Endothelial cell of umbilical vein (primary cell): ENCODE measurements at regions not wholly inside any gene's neighbourhood (a gene's known extent, or its start where the extent isn't known, plus 50 kb on each side); places are given as distances from the start of the nearest gene placed in this dataset.

Source experiments
- BruUV-seq: library from RNA; stranded (reverse); fragments of 400-500 nt; replicated peaks from 2 replicates; lab custom pipeline; 2021; lab: Mats Ljungman, UMichigan
- CTCF ChIA-PET: fragments of 300-600, 350-600 bp; sonication (Branson Sonifier 250); formaldehyde crosslinking; loops from one replicate; lab custom pipeline; 2021; ENCODE audit warnings: antibody characterized with exemption, inconsistent platforms; lab: Charles Lee
- POLR2A ChIA-PET: fragments of 300-600, 350-600 bp; sonication (Branson Sonifier 250); formaldehyde crosslinking; loops from one replicate; lab custom pipeline; 2021; ENCODE audit warnings: antibody characterized with exemption, inconsistent platforms; lab: Charles Lee
- DNase-seq: peaks from one replicate; pipeline ENCODE4 v3.0.0-alpha.2; 2011; ENCODE audit warnings: low read depth, low spot score
- FAIRE-seq: peaks from 2 replicates; lab custom pipeline; 2011; peaks lifted over from hg19 to GRCh38; lab: Jason Lieb, UNC
- H2AFZ ChIP-seq: 2 replicates; pipeline ENCODE4 v1.6.0; 2012; ENCODE audit warnings: low read depth, low read length, control low read depth, inconsistent platforms
- H3K27ac ChIP-seq: 2 replicates; pipeline ENCODE4 v1.5.1; 2011; ENCODE audit warnings: low read depth, mild to moderate bottlenecking, control low read depth, low read length, moderate library complexity; ENCODE audit not compliant: insufficient read depth
- H3K27me3 ChIP-seq, 2 experiments: 2 replicates each; pipeline versions ENCODE4 v1.6.0 to v1.6.1; 2011; ENCODE audit warnings: low read length in 2 of 2, mixed read lengths in 1 of 2; ENCODE audit not compliant: control insufficient read depth in 2 of 2, insufficient read depth in 2 of 2
- H3K36me3 ChIP-seq, 2 experiments: 2 replicates in 1 of 2; 3 replicates in 1 of 2; pipeline ENCODE4 v1.5.1; 2011; ENCODE audit warnings: low read length in 2 of 2, mild to moderate bottlenecking in 1 of 2, moderate library complexity in 1 of 2; ENCODE audit not compliant: control insufficient read depth in 2 of 2, insufficient read depth in 2 of 2; ENCODE audit errors: extremely low read depth in 1 of 2
- H3K4me1 ChIP-seq: 3 replicates; pipeline ENCODE4 v1.5.1; 2011; ENCODE audit warnings: mild to moderate bottlenecking, low read length; ENCODE audit not compliant: control insufficient read depth, insufficient read depth; ENCODE audit errors: extremely low read depth
- H3K4me2 ChIP-seq: 2 replicates; pipeline ENCODE4 v1.6.1; 2011; ENCODE audit warnings: low read length, control low read depth, mixed read lengths; ENCODE audit not compliant: insufficient read depth
- H3K4me3 ChIP-seq, 3 experiments: fragments of 200-600 bp in 1 of 3; sonication (generic), shearing (Covaris generic) in 1 of 3; replicated peaks in 1 of 3; 2 replicates each; pipeline ENCODE4 v1.5.1; 2011 to 2016; ENCODE audit warnings: control low read depth in 3 of 3, low read length in 3 of 3, mild to moderate bottlenecking in 2 of 3, inconsistent platforms in 1 of 3, low read depth in 1 of 3, moderate library complexity in 1 of 3; ENCODE audit not compliant: insufficient read depth in 1 of 3
- H3K79me2 ChIP-seq: 2 replicates; pipeline ENCODE4 v1.6.0; 2012; ENCODE audit warnings: low read length, inconsistent platforms; ENCODE audit not compliant: control insufficient read depth, insufficient read depth
- H3K9ac ChIP-seq: replicated peaks from 2 replicates; pipeline ENCODE3; 2011; ENCODE audit warnings: low read length, control low read depth; ENCODE audit not compliant: insufficient read depth; ENCODE audit errors: extremely low read depth
- H3K9me1 ChIP-seq: replicated peaks from 3 replicates; pipeline ENCODE4 v1.6.0; 2011; ENCODE audit warnings: mild to moderate bottlenecking, low read length; ENCODE audit not compliant: control insufficient read depth, insufficient read depth; ENCODE audit errors: extremely low read depth
- H3K9me3 ChIP-seq: replicated peaks from 2 replicates; pipeline ENCODE4 v1.5.1; 2012; ENCODE audit warnings: low read length, inconsistent platforms; ENCODE audit not compliant: control insufficient read depth, insufficient read depth
- H4K20me1 ChIP-seq: replicated peaks from 2 replicates; pipeline ENCODE3; 2011; ENCODE audit warnings: mild to moderate bottlenecking, low read length; ENCODE audit not compliant: control insufficient read depth, insufficient read depth; ENCODE audit errors: extremely low read depth
- FOS ChIP-seq: IDR thresholded peaks from 2 replicates; pipeline ENCODE4 v1.6.1; 2011; ENCODE audit warnings: mild to moderate bottlenecking, low read length, moderate library complexity, borderline replicate concordance; ENCODE audit not compliant: insufficient read depth
- GATA2 ChIP-seq: IDR thresholded peaks from 2 replicates; pipeline ENCODE4 v1.7.0; 2011; ENCODE audit warnings: low read depth, mild to moderate bottlenecking, moderate library complexity, mixed read lengths, low read length; ENCODE audit not compliant: insufficient read length, insufficient read depth
- MYC ChIP-seq: IDR thresholded peaks from one replicate; pipeline ENCODE4 v1.6.1; 2011; ENCODE audit warnings: mild to moderate bottlenecking, low read depth, low read length
- POLR2A ChIP-seq: IDR thresholded peaks from 2 replicates; pipeline ENCODE4 v1.6.1; 2012; ENCODE audit warnings: low read depth, mild to moderate bottlenecking, control low read depth, low read length
- POLR2AphosphoS5 ChIP-seq: IDR thresholded peaks from 2 replicates; pipeline ENCODE4 v1.6.1; 2012; ENCODE audit warnings: low read depth, mild to moderate bottlenecking, control low read depth, low read length, moderate library complexity; ENCODE audit not compliant: insufficient read depth
- dilution Hi-C: fragments of 300-500 bp; cut with MboI; formaldehyde crosslinking; loops from one replicate; pipeline ENCODE4 v1.15.0; 2019; ENCODE audit warnings: low sequenced_read_pairs; ENCODE audit not compliant: extremely low pct_ligation_motif_present
- intact Hi-C: fragments of 100-400 bp; cut with micrococcal nuclease; formaldehyde crosslinking; loops from one replicate; pipeline ENCODE4 v1.10.0; 2022
- TF ChIP-seq, protein P1 (sequence below), 2 donors: IDR thresholded peaks; 1 replicate in 1 of 2; 2 replicates in 1 of 2; pipeline ENCODE4 v1.5.1; 2011; ENCODE audit warnings: low read length in 2 of 2, mild to moderate bottlenecking in 2 of 2, moderate library complexity in 2 of 2, control low read depth in 1 of 2, inconsistent platforms in 1 of 2, low read depth in 1 of 2; ENCODE audit not compliant: insufficient read depth in 1 of 2; ENCODE audit errors: extremely low read depth in 1 of 2

DNA sequence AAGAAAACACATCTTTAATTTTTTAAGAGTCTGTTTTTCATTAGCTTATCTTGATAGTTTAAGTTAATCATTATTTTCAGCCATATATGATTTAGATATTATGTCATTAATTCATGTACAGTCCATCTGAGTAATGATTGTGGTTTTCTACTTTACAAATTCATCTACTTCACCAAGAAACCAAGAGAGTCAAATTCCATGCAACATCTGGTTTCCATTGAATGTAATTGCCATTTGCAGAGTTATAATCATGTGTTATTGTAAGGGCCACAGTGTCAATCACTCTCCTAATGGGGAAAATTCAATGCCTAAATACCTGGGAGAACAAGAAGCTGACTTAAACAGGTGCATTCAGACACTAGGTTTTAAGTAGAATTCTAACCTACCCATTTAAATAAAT is 217.2 kb upstream of the OSR1 start:
- no peak for FAIRE-seq

DNA sequence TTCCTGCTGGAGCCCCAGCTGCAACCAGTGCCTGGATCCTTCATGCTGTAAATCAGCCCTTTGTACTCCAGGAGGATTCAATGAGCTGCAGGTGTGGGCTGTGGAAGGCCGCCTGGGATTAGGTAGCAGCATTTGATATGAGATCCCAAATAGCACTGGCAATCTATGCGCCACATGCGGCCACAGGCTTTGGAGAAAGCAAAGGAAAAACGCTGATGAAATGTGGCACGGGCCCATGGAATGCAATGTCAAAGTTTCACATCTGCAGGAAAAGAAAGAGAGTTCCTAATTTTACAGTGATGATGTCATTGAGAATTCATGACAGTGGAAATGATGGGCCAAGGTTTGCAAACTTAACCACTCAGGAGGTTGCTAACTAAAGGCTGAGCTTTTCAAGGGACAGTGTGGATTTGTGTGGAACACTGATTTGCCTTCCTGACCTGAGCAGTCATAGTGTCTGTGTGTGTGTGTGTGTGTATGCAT is 216.4 kb upstream of the OSR1 start:
- dilution Hi-C loops: no loop called here

More for the DNA sequence above, 217.2 kb upstream of the OSR1 start:
- CTCF ChIA-PET: no interaction called here
- no peak overlapping the region for H3K4me3 ChIP-seq
- H3K27me3 ChIP-seq: no peaks in the 10 kb centered on the region
- no peak for DNase-seq
- dilution Hi-C loops: no loop called here
- H3K36me3 ChIP-seq: no peaks in the 10 kb centered on the region
- no peak overlapping the region for H2AFZ ChIP-seq
- no peak overlapping the region for H3K9ac ChIP-seq
- H4K20me1 ChIP-seq: no peaks in the 10 kb centered on the region
- TF ChIP-seq MYC (no peak), GATA2 (no peak), POLR2A (no peak), POLR2AphosphoS5 (no peak)
- TF ChIP-seq, protein P1, sequence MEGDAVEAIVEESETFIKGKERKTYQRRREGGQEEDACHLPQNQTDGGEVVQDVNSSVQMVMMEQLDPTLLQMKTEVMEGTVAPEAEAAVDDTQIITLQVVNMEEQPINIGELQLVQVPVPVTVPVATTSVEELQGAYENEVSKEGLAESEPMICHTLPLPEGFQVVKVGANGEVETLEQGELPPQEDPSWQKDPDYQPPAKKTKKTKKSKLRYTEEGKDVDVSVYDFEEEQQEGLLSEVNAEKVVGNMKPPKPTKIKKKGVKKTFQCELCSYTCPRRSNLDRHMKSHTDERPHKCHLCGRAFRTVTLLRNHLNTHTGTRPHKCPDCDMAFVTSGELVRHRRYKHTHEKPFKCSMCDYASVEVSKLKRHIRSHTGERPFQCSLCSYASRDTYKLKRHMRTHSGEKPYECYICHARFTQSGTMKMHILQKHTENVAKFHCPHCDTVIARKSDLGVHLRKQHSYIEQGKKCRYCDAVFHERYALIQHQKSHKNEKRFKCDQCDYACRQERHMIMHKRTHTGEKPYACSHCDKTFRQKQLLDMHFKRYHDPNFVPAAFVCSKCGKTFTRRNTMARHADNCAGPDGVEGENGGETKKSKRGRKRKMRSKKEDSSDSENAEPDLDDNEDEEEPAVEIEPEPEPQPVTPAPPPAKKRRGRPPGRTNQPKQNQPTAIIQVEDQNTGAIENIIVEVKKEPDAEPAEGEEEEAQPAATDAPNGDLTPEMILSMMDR (IDR thresholded peaks at IDR 0.05; ENCODE audit: extremely low read depth in 1 of 2, insufficient read depth in 1 of 2, low read depth in 1 of 2, low read length in 2 of 2): no peak
- no peak overlapping the region for H3K27ac ChIP-seq
- no peaks in the 10 kb centered on the region for H3K9me3 ChIP-seq
- intact Hi-C loops: loop anchor here (10.0 kb wide), 1 partner anchor 169 kb away; no protein-coding TSS in a partner anchor
- H3K4me2 ChIP-seq: no peak overlapping the region
- peaks cover 6% of the 10 kb centered on the region for H3K4me1 ChIP-seq
- no peaks in the 10 kb centered on the region for H3K79me2 ChIP-seq
- no TSS peak for BruUV-seq
- POLR2A ChIA-PET: no interaction called here
- H3K9me1 ChIP-seq: no peaks in the 10 kb centered on the region

More for the DNA sequence above, 216.4 kb upstream of the OSR1 start:
- no TSS peak for BruUV-seq
- FAIRE-seq (no peak), DNase-seq (peak; percentile 46)
- Histone ChIP-seq H3K27me3 (no peaks in the 10 kb centered on the region), H3K36me3 (no peaks in the 10 kb centered on the region), H3K4me3 (no peak overlapping the region), H3K4me1 (peaks cover 6% of the 10 kb centered on the region), H3K9me3 (no peaks in the 10 kb centered on the region), H3K27ac (no peak overlapping the region), H3K9me1 (no peaks in the 10 kb centered on the region), H3K79me2 (no peaks in the 10 kb centered on the region), H4K20me1 (no peaks in the 10 kb centered on the region), H2AFZ (no peak overlapping the region), H3K9ac (no peak overlapping the region), H3K4me2 (no peak overlapping the region)
- ChIA-PET CTCF (no interaction called here), POLR2A (no interaction called here)
- intact Hi-C loops: loop anchor here (10.0 kb wide), 1 partner anchor 170 kb away; no protein-coding TSS in a partner anchor
- TF ChIP-seq MYC (no peak), GATA2 (no peak), FOS (no peak)
- TF ChIP-seq, protein P1 (IDR thresholded peaks at IDR 0.05; ENCODE audit: extremely low read depth in 1 of 2, insufficient read depth in 1 of 2, low read depth in 1 of 2, low read length in 2 of 2): no peak
